Activated T-cell treated with anti-CD3 and anti-CD28 coated beads, Interleukin-2, amount 50 U/mL, for 4 hours (primary cell): ENCODE measurements at regions not wholly inside any gene's neighbourhood (a gene's known extent, or its start where the extent isn't known, plus 50 kb on each side); places are given as distances from the start of the nearest gene placed in this dataset.

ENCODE experiments used
- ATAC-seq, 2 donors: fragments of 200-7000 bp; cut with Tn5 transposase; one replicate each; pipeline ENCODE4 v1.10.0; 2021
- DNase-seq: peaks from one replicate; pipeline ENCODE4 v3.0.0-alpha.2; 2020
- H3K27me3 Mint-ChIP-seq: one replicate; pipeline ENCODE4 v1.8.0; 2021; ENCODE audit warnings: low read depth, mixed read lengths
- H3K36me3 Mint-ChIP-seq: one replicate; pipeline ENCODE4 v1.8.0; 2022; ENCODE audit warnings: mixed read lengths; ENCODE audit not compliant: insufficient read depth
- H3K4me1 Mint-ChIP-seq: one replicate; pipeline ENCODE4 v1.8.0; 2021; ENCODE audit warnings: low read depth, mixed read lengths
- H3K4me3 Mint-ChIP-seq: one replicate; pipeline ENCODE4 v1.8.0; 2021; ENCODE audit warnings: mild to moderate bottlenecking, moderate library complexity, mixed read lengths
- H3K9me3 Mint-ChIP-seq: one replicate; pipeline ENCODE4 v1.8.0; 2021; ENCODE audit warnings: mixed read lengths

DNA sequence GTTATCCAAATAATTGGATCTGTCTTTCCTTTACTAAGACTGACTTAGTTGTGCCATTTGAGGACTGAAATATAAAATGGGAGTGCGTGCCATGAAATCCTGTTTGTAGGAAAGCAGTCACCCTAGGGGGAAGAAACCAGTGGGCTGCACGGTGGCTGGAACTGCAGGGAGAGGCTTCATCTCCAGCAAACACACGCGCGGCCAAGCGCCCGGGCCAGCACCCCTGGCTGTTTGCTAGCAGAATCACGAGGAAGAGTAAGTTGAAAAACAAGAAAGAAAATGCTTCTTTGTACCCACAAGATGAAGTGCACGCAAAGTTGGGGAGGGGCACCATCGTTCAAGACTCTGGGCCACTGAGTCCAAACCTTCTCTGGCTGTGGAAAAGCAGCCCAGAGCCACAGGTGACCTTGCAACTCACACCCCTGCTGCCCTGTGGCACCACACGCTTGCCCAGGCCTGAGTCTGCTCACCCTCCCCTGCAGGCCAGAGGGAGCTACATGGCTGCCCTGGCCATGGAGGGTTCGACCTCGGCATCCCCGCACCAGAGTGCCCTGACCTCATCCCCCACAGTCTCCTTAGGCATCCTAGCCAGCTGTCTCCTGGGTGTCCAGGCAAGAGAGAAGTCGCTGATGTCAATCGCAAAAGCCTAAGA lies 55.2 kb downstream of the IRX2 start:
- Mint-ChIP-seq H3K4me1 (no peaks in the 10 kb centered on the region), H3K36me3 (no peaks in the 10 kb centered on the region), H3K4me3 (no peak overlapping the region), H3K27me3 (no peaks in the 10 kb centered on the region), H3K9me3 (peaks cover 5% of the 10 kb centered on the region)
- ATAC-seq (no peak), DNase-seq (no peak)

- DNase-seq (no peak), ATAC-seq (no peak)
- peaks cover 8% of the 10 kb centered on the region for H3K9me3 Mint-ChIP-seq
- H3K4me1 Mint-ChIP-seq, result no peaks in the 10 kb centered on the region
- no peaks in the 10 kb centered on the region for H3K27me3 Mint-ChIP-seq
- H3K4me3 Mint-ChIP-seq, result no peak overlapping the region
- H3K36me3 Mint-ChIP-seq, result no peaks in the 10 kb centered on the region
Observed at GRCh38 chr5:2695200-2695891, 56.1 kb downstream of the IRX2 start.

- Mint-ChIP-seq H3K9me3 (peaks cover 8% of the 10 kb centered on the region), H3K36me3 (no peaks in the 10 kb centered on the region), H3K4me3 (no peak overlapping the region), H3K4me1 (no peaks in the 10 kb centered on the region), H3K27me3 (no peaks in the 10 kb centered on the region)
- no peak for DNase-seq
- ATAC-seq, result no peak
Observed at GRCh38 chr5:2691530-2691929, 59.9 kb downstream of the IRX2 start.

DNA sequence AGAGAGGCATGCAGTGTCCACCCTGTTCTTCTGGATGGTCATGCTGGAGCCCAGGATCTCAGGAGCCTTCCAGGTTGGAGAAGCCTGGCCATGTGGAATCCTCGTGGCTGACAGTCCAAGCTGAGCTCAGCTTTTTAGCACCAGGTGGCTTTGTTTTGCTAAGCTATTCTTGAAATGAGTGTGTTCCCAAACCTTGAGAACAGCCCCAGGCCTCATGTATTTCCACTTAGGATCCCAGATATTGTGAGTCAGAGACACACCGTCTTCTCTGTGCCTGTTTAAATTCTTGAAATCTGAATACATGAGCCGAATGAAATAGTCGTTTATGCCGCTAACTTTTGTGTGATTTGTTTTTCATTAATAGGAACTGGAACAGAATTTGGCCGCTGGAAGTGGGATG lies 61.2 kb downstream of the IRX2 start:
- peaks cover 8% of the 10 kb centered on the region for H3K9me3 Mint-ChIP-seq
- DNase-seq (no peak), ATAC-seq (no peak)
- no peaks in the 10 kb centered on the region for H3K36me3 Mint-ChIP-seq
- H3K4me1 Mint-ChIP-seq, result no peaks in the 10 kb centered on the region
- H3K4me3 Mint-ChIP-seq, result no peak overlapping the region
- no peaks in the 10 kb centered on the region for H3K27me3 Mint-ChIP-seq

DNA sequence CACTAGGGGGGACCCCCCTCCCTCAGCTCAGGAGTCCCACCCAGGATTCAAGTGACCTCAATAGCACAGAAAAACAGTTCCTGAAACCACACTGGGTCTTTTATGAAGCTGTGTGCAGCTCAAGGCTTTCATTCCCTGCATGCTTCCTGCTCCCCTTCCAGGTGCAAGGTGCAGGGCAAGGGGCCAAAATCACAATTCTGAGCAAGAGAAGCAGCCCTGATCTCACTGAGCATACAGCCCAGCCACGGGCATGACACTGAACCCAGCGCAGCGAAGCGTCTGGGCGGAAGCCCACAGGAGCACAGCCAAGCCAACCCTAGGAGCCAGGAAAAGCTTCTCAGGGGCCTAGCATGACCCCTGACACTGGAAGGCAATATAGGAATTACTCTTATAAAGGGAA lies 62.9 kb downstream of the IRX2 start:
- Mint-ChIP-seq H3K9me3 (peaks cover 8% of the 10 kb centered on the region), H3K4me3 (no peak overlapping the region), H3K36me3 (no peaks in the 10 kb centered on the region), H3K4me1 (no peaks in the 10 kb centered on the region), H3K27me3 (no peaks in the 10 kb centered on the region)
- ATAC-seq, result no peak
- DNase-seq, result no peak

DNA sequence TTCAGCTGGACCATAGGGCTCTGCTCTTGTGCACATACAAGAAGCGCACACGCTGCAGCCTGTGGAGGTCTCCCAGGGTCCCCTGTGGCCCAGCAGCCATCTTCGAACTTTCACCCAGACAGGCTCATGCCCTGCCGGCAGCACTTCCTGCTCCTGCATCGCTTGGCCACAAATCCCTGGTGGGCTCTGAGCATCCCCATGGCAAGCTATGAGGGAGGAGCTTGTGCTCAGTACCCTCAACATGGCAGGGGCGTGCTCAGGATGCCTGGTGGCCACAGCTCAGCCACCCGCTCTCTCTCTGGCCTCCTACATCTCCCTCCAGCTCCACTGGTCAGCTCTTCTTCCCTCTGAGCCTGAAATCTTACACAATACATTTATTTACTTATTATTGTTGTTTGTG lies 63.7 kb downstream of the IRX2 start:
- ATAC-seq (no peak), DNase-seq (no peak)
- no peak overlapping the region for H3K4me3 Mint-ChIP-seq
- peaks cover 10% of the 10 kb centered on the region for H3K9me3 Mint-ChIP-seq
- H3K36me3 Mint-ChIP-seq, result no peaks in the 10 kb centered on the region
- no peaks in the 10 kb centered on the region for H3K27me3 Mint-ChIP-seq
- H3K4me1 Mint-ChIP-seq, result no peaks in the 10 kb centered on the region

GRCh38 chr5:2686321-2687124 lies 65.0 kb downstream of the IRX2 start:
- Mint-ChIP-seq H3K36me3 (no peaks in the 10 kb centered on the region), H3K4me3 (no peak overlapping the region), H3K9me3 (peaks cover 9% of the 10 kb centered on the region), H3K4me1 (no peaks in the 10 kb centered on the region), H3K27me3 (no peaks in the 10 kb centered on the region)
- no peak for ATAC-seq
- no peak for DNase-seq

DNA sequence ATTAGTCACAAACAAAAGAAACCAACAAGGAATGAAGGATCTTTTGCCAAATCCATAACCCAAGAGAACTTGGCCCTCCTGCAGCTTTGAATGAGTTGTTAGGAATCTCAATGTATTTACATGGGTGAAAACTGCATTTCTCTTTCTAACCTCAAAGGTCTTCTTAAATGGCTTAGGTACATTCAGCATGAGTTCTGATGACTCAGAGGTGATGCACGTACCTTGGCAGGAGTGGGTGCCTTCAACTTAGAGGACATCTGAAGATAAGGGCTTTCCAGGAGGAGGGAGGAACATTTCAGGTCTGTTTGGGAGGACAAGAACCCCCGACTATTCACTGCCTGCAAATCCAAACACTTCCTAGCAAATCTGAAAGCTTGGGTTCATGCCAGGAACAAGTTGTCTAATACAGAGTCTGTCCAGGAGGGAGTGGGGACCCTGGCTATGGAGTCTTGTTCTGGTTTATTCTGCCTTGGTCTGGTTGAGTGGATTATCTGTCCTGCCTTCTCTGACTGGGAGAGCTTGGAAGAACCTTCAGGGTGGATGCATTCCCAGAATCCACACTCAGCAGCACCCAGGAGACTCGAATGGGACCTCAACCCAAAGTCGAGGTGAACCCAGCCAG lies 65.7 kb downstream of the IRX2 start:
- Mint-ChIP-seq H3K27me3 (no peaks in the 10 kb centered on the region), H3K36me3 (no peaks in the 10 kb centered on the region), H3K4me1 (no peaks in the 10 kb centered on the region), H3K4me3 (no peak overlapping the region), H3K9me3 (peaks cover 5% of the 10 kb centered on the region)
- ATAC-seq (no peak), DNase-seq (no peak)

- Mint-ChIP-seq H3K27me3 (no peaks in the 10 kb centered on the region), H3K4me3 (no peak overlapping the region), H3K9me3 (peaks cover 5% of the 10 kb centered on the region), H3K36me3 (no peaks in the 10 kb centered on the region), H3K4me1 (no peaks in the 10 kb centered on the region)
- ATAC-seq (no peak), DNase-seq (no peak)
Observed at GRCh38 chr5:2684606-2685005, 66.9 kb downstream of the IRX2 start.

GRCh38 chr5:2683720-2684119 lies 67.8 kb downstream of the IRX2 start:
- H3K27me3 Mint-ChIP-seq, result no peaks in the 10 kb centered on the region
- H3K4me3 Mint-ChIP-seq, result no peak overlapping the region
- ATAC-seq (no peak), DNase-seq (no peak)
- no peaks in the 10 kb centered on the region for H3K36me3 Mint-ChIP-seq
- H3K9me3 Mint-ChIP-seq, result peaks cover 7% of the 10 kb centered on the region
- H3K4me1 Mint-ChIP-seq, result no peaks in the 10 kb centered on the region

- no peak overlapping the region for H3K4me3 Mint-ChIP-seq
Observed at GRCh38 chr5:2681476-2681875, 70.0 kb downstream of the IRX2 start.

GRCh38 chr5:2680979-2681378 lies 70.5 kb downstream of the IRX2 start:
- no peaks in the 10 kb centered on the region for H3K4me1 Mint-ChIP-seq
- H3K9me3 Mint-ChIP-seq, result peaks cover 14% of the 10 kb centered on the region
- DNase-seq (no peak), ATAC-seq (no peak)
- H3K36me3 Mint-ChIP-seq, result no peaks in the 10 kb centered on the region
- no peak overlapping the region for H3K4me3 Mint-ChIP-seq
- H3K27me3 Mint-ChIP-seq, result no peaks in the 10 kb centered on the region

More at GRCh38 chr5:2681476-2681875, 70.0 kb downstream of the IRX2 start:
- DNase-seq, result no peak
- Mint-ChIP-seq H3K27me3 (no peaks in the 10 kb centered on the region), H3K4me1 (no peaks in the 10 kb centered on the region), H3K36me3 (no peaks in the 10 kb centered on the region), H3K9me3 (peaks cover 9% of the 10 kb centered on the region)
- ATAC-seq, result no peak

- Mint-ChIP-seq H3K9me3 (peaks cover 11% of the 10 kb centered on the region), H3K27me3 (no peaks in the 10 kb centered on the region), H3K4me1 (no peaks in the 10 kb centered on the region), H3K4me3 (no peak overlapping the region), H3K36me3 (no peaks in the 10 kb centered on the region)
- ATAC-seq (no peak), DNase-seq (no peak)
Observed at GRCh38 chr5:2677689-2678088, 73.8 kb downstream of the IRX2 start.

GRCh38 chr5:2675548-2675947 lies 75.9 kb downstream of the IRX2 start:
- H3K9me3 Mint-ChIP-seq, result peaks cover 11% of the 10 kb centered on the region
- no peak for ATAC-seq
- H3K4me3 Mint-ChIP-seq, result no peak overlapping the region
- H3K36me3 Mint-ChIP-seq, result no peaks in the 10 kb centered on the region
- H3K4me1 Mint-ChIP-seq, result no peaks in the 10 kb centered on the region
- no peaks in the 10 kb centered on the region for H3K27me3 Mint-ChIP-seq
- no peak for DNase-seq
